Vagina (tissue), 2 donors: ENCODE measurements at regions not wholly inside any gene's neighbourhood (a gene's known extent, or its start where the extent isn't known, plus 50 kb on each side); places are given as distances from the start of the nearest gene placed in this dataset.

ENCODE experiments used
- POLR2A ChIP-seq, 2 donors: fragments of 450-650 bp; IDR thresholded peaks; one replicate each; pipeline ENCODE4 v1.6.1; 2017; ENCODE audit warnings: antibody characterized with exemption in 2 of 2, mild to moderate bottlenecking in 2 of 2, moderate library complexity in 2 of 2
- POLR2AphosphoS5 ChIP-seq, 2 donors: sonication (generic); formaldehyde crosslinking; IDR thresholded peaks; one replicate each; pipeline ENCODE4 v1.9.0; 2017; ENCODE audit warnings: antibody characterized with exemption in 2 of 2, mild to moderate bottlenecking in 2 of 2, low read depth in 1 of 2; ENCODE audit not compliant: insufficient read depth in 1 of 2
- TF ChIP-seq, protein P1 (sequence below), 3 experiments: fragments of 450-650 bp in 2 of 3; fragments of 200-600 bp in 1 of 3; sonication (generic) in 1 of 3; IDR thresholded peaks; one replicate each; pipeline ENCODE4 v1.5.1; 2017 to 2019; ENCODE audit warnings: antibody characterized with exemption in 3 of 3, mild to moderate bottlenecking in 2 of 3, moderate library complexity in 2 of 3

GRCh38 chr12:126201981-126202537 is 1136.8 kb downstream of the AACS start:
- TF ChIP-seq POLR2AphosphoS5 (IDR thresholded peaks at IDR 0.05; ENCODE audit: insufficient read depth in 1 of 2, low read depth in 1 of 2) (no peak), POLR2A (IDR thresholded peaks at IDR 0.05) (no peak)
- TF ChIP-seq, protein P1, sequence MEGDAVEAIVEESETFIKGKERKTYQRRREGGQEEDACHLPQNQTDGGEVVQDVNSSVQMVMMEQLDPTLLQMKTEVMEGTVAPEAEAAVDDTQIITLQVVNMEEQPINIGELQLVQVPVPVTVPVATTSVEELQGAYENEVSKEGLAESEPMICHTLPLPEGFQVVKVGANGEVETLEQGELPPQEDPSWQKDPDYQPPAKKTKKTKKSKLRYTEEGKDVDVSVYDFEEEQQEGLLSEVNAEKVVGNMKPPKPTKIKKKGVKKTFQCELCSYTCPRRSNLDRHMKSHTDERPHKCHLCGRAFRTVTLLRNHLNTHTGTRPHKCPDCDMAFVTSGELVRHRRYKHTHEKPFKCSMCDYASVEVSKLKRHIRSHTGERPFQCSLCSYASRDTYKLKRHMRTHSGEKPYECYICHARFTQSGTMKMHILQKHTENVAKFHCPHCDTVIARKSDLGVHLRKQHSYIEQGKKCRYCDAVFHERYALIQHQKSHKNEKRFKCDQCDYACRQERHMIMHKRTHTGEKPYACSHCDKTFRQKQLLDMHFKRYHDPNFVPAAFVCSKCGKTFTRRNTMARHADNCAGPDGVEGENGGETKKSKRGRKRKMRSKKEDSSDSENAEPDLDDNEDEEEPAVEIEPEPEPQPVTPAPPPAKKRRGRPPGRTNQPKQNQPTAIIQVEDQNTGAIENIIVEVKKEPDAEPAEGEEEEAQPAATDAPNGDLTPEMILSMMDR (IDR thresholded peaks at IDR 0.05), result no peak
